GM12891 (cell line): ENCODE measurements at regions not wholly inside any gene's neighbourhood (a gene's known extent, or its start where the extent isn't known, plus 50 kb on each side); places are given as distances from the start of the nearest gene placed in this dataset.

Experiments
- POLR2A ChIP-seq: IDR thresholded peaks from 2 replicates; pipeline ENCODE4 v1.6.1; 2011; ENCODE audit warnings: low read depth, low read length, control low read depth
- TAF1 ChIP-seq: IDR thresholded peaks from 2 replicates; pipeline ENCODE4 v1.6.1; 2011; ENCODE audit warnings: low read depth, low read length, control low read depth

- TF ChIP-seq POLR2A (no peak), TAF1 (no peak)
Observed at GRCh38 chr1:220991506-220991905, 112.3 kb downstream of the HLX start.
